CD4-positive, alpha-beta T cell treated with Interleukin-15 for 1 hour (primary cell): ENCODE measurements at regions not wholly inside any gene's neighbourhood (a gene's known extent, or its start where the extent isn't known, plus 50 kb on each side); places are given as distances from the start of the nearest gene placed in this dataset.
"Not testable (repeated sequence)": the region's sequence is repeated elsewhere in the genome, so short reads cannot be mapped to it uniquely, and the experiment has no call there.

ENCODE experiments used
- DNase-seq: peaks from one replicate; pipeline ENCODE4 v3.0.0-alpha.2; 2020

GRCh38 chr12:28693565-28694219 lies 455.4 kb upstream of the FAR2 start:
- no peak for DNase-seq

DNA sequence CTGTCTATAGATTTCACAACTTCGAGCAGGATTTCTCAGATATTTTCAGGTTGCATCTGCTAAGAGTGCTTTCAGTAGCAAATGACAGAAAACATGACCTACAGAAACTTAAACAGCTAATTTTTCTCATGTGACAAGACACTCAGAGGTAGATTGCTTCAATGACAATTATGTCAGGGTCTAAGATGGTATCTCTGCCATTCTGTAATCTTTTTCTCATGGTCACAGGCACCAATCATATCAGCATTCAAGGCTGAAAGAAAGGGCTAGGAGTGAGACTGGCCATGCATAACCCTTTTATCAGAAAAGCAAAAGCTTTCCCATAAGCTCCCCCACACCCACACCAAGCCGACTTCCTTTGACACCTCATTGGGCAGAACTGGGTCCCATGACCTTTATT lies 450.5 kb upstream of the FAR2 start:
- no peak for DNase-seq

GRCh38 chr12:28699029-28699428 lies 450.0 kb upstream of the FAR2 start:
- DNase-seq, result no peak

DNA sequence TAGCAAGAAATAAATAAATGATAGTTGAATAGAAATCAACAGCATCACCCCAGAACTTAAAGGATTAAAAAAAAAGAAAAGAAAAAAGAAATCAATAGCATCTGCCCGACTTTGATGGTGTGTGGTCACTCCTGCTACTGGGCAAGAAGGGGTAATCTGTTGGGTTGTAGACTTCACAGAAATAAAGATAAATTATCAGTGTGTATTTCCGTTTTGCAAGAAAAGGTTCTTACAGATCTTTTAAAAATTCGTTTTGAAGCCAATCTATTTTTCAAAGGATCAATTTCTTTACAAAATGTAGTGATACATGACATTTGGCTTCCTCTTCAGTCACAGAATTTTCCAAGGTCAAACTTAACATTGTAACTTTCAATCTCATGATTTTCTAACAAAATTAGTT lies 448.9 kb upstream of the FAR2 start:
- no peak for DNase-seq

DNA sequence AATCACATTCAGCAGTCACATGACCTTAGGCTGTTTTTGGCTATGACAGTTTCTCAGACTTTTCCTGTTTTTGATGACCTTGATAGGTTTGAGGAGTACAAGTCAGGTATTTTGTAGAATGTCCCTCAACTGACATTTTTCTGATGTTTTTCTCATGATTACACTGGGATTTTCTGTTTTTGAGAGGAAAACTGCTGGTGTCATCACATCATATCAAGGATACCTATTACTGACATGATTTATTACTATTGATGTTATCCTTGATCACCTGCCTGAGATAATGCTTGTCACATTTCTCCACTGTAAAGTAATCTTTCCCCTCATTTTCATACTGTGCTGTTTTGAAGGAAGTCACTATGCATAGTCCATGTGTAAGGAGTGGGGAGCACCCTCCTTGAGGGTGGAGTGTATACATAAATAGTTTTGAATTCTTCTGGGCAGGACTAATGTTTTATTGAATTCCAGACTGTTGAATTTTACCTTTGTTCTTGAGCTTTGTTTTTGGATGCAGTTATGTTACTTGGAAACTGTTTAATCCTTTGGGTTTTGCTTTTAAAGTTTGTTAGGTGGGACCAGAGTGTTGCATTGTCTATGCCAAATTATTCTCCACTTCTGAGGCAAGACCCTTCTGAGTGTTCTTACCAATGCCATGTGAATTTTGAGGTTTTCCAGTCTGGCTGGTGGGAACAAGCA lies 444.5 kb upstream of the FAR2 start:
- no peak for DNase-seq

GRCh38 chr12:28708918-28709371 lies 440.1 kb upstream of the FAR2 start:
- DNase-seq, result no peak

- DNase-seq, result no peak
Measured at GRCh38 chr12:28709986-28710685, 438.9 kb upstream of the FAR2 start.

GRCh38 chr12:28710882-28711281 lies 438.2 kb upstream of the FAR2 start:
- DNase-seq, result no peak

DNA sequence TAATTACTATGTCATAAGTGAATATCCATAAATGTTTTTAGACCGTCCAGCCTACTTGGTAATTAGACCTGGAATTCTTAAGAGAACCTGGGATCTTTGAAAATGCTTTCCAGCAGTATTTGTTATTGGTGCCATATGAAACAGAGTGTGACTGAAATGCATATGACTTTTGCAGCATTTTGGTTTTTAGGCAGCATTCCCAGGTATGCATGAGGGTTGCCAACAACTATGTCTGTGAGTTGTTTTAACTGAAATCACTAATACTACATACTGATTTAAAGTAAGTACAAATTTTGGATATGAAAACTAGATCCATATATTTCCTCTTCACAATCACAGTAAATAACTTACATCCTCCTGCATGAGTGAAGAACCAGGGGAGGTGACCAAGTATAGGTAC lies 437.7 kb upstream of the FAR2 start:
- no peak for DNase-seq

DNA sequence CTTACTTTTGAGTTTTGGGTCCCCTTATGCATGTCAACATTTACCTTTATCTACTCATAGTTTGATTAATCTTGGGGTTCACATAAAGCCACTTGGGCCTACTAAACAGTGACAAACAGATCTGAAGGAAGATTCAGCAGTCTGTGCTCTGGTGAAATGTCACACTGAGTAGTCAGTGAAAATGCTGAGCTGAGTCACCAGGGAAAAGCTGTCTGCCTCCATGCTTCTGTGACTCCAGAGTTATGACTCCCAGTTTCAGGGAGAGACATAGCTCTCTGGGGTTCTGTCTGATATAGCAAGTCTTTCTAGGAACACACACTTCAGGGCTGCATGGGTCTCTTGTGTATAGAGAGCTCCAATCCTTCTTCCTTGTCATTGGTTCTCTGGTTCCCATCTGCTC lies 406.3 kb upstream of the FAR2 start:
- DNase-seq, result no peak

DNA sequence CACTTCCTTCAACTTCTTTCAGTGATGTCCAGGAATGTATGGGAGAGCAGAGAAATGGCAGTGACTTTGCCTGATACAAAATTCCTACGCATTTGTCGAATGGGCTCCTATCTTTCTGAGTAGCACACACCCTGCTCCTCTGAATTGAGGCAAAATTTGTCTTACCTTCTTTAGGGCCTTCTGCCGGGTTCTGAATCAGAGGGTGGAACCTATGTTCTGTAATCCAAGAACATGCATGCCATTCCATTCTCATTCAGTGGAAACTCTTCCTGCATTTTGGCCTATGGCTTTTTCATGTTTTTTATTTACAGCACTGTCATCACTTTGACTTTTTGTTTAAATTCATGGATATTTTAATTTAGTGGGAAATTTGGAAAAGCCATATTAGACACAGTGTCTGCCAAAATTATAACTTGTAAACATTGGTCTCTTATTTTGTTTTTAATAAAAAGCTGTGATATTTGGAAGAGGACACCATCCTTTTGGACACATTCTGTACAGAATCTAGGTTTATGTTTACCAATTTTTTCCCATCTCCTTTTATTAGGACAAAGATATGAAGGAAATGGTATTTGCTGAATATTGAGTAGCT lies 402.2 kb upstream of the FAR2 start:
- DNase-seq, result no peak

GRCh38 chr12:28750946-28751685 lies 398.0 kb upstream of the FAR2 start:
- no peak for DNase-seq

- no peak for DNase-seq
Measured at GRCh38 chr12:28755027-28755426, 394.1 kb upstream of the FAR2 start.

- DNase-seq, result no peak
Measured at GRCh38 chr12:28759333-28759732, 389.7 kb upstream of the FAR2 start.

DNA sequence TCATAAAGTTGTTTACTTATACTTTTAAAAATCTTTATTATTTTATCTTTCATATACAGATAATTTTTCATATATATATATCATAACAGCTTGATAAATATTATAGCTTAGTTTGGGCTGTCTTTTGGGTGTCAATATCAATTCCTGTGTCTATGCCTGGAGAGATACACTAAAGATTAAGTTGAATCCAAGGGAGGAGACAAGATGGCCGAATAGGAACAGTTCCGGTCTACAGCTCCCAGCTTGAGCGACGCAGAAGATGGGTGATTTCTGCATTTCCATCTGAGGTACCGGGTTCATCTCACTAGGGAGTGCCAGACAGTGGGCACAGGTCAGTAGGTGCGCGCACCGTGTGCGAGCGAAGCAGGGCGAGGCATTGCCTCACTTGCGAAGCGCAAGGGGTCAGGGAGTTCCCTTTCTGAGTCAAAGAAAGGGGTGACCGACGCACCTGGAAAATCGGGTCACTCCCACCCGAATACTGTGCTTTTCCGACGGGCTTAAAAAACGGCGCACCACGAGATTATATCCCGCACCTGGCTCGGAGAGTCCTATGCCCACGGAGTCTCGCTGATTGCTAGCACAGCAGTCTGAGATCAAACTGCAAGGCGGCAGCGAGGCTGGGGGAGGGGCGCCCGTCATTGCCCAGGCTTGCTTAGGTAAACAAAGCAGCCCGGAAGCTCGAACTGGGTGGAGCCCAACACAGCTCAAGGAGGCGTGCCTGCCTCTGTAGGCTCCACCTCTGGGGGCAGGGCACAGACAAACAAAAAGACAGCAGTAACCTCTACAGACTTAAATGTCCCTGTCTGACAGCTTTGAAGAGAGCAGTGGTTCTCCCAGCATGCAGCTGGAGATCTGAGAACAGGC lies 388.8 kb upstream of the FAR2 start:
- not testable (repeated sequence) for DNase-seq

DNA sequence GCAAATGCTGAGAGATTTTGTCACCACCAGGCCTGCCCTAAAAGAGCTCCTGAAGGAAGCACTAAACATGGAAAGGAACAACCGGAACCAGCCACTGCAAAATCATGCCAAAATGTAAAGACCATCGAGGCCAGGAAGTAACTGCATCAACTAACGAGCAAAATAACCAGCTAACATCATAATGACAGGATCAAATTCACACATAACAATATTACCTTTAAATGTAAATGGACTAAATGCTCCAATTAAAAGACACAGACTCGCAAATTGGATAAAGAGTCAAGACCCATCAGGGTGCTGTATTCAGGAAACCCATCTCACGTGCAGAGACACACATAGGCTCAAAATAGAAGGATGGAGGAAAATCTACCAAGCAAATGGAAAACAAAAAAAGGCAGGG lies 387.2 kb upstream of the FAR2 start:
- DNase-seq, result not testable (repeated sequence)

GRCh38 chr12:28766398-28766797 lies 382.7 kb upstream of the FAR2 start:
- DNase-seq, result no peak

DNA sequence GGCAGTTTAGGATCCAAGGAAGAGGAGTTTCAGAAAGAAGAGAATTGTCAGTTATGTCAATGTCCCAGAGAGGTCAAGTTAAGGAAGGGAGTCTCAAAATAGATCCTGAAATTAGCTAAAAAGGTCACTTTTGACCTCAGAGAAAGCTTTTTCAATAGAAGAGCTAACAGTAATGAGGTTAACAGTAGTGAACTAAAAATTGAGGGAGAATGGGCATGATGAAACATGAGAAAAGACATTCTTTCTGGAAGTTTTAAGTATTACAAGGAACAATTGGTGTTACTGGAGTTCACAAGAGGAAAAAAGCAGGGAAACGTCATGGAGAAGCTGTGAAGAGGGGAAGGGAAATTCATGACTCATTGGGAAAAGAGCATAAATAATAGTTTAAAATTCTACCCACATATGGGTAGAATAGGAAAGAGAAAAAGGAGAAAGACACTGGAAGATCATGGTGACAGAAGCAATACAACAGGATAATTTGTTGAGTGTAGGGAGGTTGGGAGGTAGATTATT lies 381.2 kb upstream of the FAR2 start:
- DNase-seq, result no peak

DNA sequence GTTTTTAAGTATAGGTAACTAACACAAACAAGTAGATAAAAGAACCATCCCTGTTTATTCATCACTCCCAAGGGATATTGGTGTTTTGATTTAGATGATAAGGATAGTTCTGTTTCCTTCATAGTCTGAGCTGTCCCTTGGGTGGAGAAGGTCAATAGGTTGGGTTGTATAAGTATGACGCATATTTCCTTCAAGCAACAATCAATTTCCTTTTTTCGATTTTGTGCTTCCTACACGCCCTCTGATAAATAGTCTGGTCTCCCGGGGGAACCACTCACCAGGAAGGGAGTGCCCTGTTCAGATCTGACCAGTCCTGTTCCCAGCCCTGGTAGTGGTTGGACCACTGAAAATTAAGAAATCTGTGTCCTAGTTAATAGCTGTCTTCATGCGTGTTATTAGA lies 378.8 kb upstream of the FAR2 start:
- DNase-seq, result peak; percentile 17

DNA sequence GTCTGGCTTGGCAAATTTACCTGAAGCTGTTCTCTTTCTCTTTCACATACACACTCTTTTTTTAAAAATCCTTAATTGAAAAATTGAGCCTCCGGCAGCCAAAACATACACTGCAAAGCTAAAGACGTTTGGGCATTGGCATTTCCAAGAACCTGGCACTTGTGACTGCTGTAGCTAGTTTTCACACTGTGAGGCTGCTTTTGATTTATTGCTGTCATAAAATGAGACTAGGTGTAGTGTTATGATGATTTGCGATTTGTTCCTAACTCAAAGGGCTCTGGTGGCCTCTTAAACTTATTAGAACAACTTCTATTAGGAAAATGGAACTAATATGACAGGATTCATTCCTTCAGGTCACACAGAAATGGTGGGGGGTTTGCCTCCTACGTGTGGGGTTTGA lies 377.1 kb upstream of the FAR2 start:
- no peak for DNase-seq

DNA sequence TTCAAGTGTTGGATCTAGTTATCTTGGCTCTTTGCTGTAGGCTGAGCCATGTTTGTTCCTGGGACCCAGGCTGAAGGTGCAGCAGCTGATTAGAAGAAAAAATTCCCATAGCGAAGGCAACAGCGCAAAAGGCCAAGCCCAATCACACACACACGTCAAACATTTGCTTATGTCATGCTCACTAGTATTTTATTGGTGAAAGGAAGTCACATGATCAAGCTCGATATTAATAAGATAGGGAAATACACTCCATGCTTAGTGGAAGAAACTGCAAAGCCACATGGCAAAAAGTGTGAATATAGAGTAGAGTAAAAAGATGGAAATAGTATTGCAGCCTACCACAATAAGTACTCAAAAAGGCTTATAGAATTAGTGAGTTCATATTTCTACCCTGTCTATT lies 373.5 kb upstream of the FAR2 start:
- no peak for DNase-seq

- DNase-seq, result no peak
Measured at GRCh38 chr12:28776220-28776619, 372.9 kb upstream of the FAR2 start.
